ENCODE measurements at regions not wholly inside any gene's neighbourhood (a gene's known extent, or its start where the extent isn't known, plus 50 kb on each side); places are given as distances from the start of the nearest gene placed in this dataset.

DNA sequence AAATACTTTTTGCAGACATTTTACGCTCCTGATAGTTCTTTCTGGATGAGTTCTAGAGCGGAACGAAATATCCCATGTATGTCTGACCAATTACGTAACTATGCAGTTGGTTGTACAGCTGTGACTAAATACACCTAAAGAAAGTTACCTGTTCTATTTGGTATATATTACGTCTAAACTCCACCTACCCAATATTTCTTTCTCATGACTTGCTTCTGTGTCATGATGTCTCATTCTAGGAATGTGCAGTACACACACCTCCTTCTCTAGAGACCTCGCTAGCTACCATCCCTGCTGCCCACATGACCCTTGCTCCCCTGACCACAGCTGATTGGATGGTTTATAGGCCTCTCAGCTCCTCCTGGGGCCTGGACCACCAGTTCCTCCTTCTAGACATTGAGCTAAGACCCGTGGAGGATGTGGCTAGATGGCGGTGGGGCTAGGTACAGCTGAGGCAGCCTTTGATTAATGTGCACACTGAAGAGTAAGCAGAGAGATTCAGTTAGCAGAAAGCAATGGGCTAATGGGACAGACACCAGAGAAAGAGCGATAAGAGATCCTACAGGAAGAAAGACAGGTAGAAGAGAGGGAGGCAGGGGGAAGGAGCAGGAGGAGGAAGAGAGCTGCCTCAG, 422.1 kb downstream of the COG6 start:
- H3K4me1 ChIP-seq: no peaks in the 10 kb centered on the region
- H3K27ac ChIP-seq: no peak overlapping the region
- H3K27me3 ChIP-seq: no peaks in the 10 kb centered on the region
- no peak for DNase-seq
- H3K4me3 ChIP-seq: no peak overlapping the region
- H3K36me3 ChIP-seq: no peaks in the 10 kb centered on the region
- no peaks in the 10 kb centered on the region for H3K9me3 ChIP-seq
- TF ChIP-seq, protein P1, sequence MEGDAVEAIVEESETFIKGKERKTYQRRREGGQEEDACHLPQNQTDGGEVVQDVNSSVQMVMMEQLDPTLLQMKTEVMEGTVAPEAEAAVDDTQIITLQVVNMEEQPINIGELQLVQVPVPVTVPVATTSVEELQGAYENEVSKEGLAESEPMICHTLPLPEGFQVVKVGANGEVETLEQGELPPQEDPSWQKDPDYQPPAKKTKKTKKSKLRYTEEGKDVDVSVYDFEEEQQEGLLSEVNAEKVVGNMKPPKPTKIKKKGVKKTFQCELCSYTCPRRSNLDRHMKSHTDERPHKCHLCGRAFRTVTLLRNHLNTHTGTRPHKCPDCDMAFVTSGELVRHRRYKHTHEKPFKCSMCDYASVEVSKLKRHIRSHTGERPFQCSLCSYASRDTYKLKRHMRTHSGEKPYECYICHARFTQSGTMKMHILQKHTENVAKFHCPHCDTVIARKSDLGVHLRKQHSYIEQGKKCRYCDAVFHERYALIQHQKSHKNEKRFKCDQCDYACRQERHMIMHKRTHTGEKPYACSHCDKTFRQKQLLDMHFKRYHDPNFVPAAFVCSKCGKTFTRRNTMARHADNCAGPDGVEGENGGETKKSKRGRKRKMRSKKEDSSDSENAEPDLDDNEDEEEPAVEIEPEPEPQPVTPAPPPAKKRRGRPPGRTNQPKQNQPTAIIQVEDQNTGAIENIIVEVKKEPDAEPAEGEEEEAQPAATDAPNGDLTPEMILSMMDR (IDR thresholded peaks at IDR 0.05): no peak
- no peak for TF ChIP-seq POLR2A (IDR thresholded peaks at IDR 0.05)

DNA sequence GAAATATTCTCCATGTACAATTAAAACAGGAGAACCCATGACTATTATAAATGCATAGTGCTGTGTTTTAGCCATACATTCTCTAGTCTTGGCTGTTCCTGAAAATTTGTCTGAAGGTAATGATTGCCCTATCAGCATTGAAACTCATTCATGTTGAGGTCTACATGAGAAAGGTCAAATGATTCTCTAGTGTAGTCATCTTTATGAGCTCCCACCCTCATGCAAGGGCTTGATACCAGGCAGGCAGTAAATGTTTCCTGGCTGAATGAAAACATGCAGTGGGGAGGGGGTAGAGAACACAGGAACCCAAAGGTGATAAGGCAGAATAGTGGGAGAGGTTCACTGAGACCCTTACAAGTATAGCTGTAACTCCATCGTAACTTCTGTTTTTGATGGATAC, 424.3 kb downstream of the COG6 start:
- Histone ChIP-seq H3K4me3 (no peak overlapping the region), H3K27ac (no peak overlapping the region), H3K4me1 (no peaks in the 10 kb centered on the region), H3K27me3 (no peaks in the 10 kb centered on the region), H3K9me3 (no peaks in the 10 kb centered on the region), H3K36me3 (no peaks in the 10 kb centered on the region)
- TF ChIP-seq, protein P1 (IDR thresholded peaks at IDR 0.05): no peak
- TF ChIP-seq POLR2A (IDR thresholded peaks at IDR 0.05): no peak
- no peak for DNase-seq

DNA sequence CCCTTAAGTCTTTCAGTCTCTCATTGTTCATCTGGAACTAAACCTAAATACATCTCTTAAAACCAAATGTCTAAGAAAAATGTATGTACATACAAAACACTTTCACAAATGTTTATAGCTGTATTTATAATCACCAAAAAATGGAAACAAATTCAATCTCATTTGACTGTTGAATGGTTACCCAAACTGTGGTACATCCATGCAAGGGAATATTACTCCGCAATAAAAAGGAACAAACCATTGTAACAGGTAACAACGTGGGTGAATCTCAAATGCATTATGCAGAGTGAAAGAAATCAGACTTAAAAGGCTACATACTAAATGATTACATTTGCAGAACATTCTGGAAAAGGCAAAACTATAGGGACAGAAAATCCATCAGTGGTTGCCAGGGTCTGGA, 425.2 kb downstream of the COG6 start:
- Histone ChIP-seq H3K9me3 (no peaks in the 10 kb centered on the region), H3K27ac (no peak overlapping the region), H3K4me3 (no peak overlapping the region), H3K27me3 (no peaks in the 10 kb centered on the region), H3K4me1 (no peaks in the 10 kb centered on the region), H3K36me3 (no peaks in the 10 kb centered on the region)
- TF ChIP-seq POLR2A (IDR thresholded peaks at IDR 0.05): no peak
- TF ChIP-seq, protein P1 (IDR thresholded peaks at IDR 0.05): no peak
- no peak for DNase-seq

DNA sequence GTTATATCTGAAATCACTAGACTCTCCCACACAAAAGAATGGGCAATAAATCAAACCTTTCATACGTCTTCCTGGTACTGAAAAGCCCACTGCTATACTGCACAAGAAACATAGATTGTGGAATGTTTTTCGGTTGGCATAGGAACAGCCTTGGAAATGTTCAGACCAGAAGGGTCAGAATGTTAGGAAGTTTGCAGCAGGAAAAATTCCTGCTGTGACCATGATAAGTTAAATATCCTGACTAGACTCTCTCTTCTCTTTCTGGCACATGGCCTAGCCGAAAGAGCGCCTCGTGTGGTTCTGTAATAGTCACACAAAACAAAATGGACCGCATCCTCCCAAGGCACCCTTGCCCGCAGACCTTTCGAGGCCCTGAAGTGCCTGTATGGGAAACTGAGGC, 427.2 kb downstream of the COG6 start:
- H3K27ac ChIP-seq: no peak overlapping the region

DNA sequence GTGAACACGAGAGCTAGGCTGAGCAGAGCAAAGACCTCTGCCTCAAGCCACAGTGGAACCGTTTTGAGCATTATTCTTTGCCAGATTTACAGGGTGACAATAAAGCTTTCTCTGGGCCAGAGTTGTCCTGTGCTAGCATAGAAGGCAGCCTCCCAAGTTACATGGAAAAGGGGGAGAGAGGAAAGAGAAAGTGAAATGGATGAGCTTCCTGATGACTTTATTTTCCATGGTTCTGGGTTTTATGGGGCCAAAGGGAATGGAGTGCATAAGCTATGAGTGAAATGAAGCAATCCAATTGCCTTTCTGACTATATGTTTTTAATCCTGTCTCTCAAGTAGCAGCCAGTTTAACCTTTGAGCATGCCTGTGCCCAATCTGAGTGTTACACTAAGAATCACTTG, 428.4 kb downstream of the COG6 start:
- Histone ChIP-seq H3K27ac (no peak overlapping the region), H3K36me3 (no peaks in the 10 kb centered on the region), H3K27me3 (no peaks in the 10 kb centered on the region), H3K4me3 (no peak overlapping the region), H3K9me3 (no peaks in the 10 kb centered on the region), H3K4me1 (no peaks in the 10 kb centered on the region)
- no peak for TF ChIP-seq POLR2A (IDR thresholded peaks at IDR 0.05)
- TF ChIP-seq, protein P1 (IDR thresholded peaks at IDR 0.05): no peak
- DNase-seq: no peak

More for the DNA sequence above, 427.2 kb downstream of the COG6 start:
- Histone ChIP-seq H3K36me3 (no peaks in the 10 kb centered on the region), H3K4me1 (no peaks in the 10 kb centered on the region), H3K9me3 (no peaks in the 10 kb centered on the region), H3K4me3 (no peak overlapping the region), H3K27me3 (no peaks in the 10 kb centered on the region)
- no peak for DNase-seq
- TF ChIP-seq, protein P1 (IDR thresholded peaks at IDR 0.05): no peak
- no peak for TF ChIP-seq POLR2A (IDR thresholded peaks at IDR 0.05)

DNA sequence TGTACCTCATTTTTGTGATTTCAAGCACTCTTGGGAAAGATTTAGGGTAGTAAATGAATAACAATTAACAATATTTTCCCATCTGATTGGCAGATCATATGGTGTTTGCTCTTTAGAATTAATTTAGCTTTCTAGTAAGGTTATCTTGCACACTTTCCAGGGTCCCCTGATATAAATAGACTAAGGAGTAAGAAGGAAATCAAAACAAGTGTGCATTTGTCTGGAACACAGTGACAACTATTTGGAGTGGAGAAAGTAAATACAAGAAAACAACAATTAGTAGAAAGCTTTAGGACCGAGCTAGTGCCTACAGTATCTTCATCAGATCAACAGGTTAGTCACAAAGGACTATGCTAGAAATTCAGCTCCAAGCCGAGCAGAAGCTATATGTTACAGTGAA, 429.5 kb downstream of the COG6 start:
- no peak for DNase-seq
- no peak overlapping the region for H3K4me3 ChIP-seq
- H3K4me1 ChIP-seq: no peaks in the 10 kb centered on the region
- H3K36me3 ChIP-seq: no peaks in the 10 kb centered on the region
- TF ChIP-seq, protein P1 (IDR thresholded peaks at IDR 0.05): no peak
- no peak for TF ChIP-seq POLR2A (IDR thresholded peaks at IDR 0.05)
- no peaks in the 10 kb centered on the region for H3K9me3 ChIP-seq
- H3K27ac ChIP-seq: no peak overlapping the region
- H3K27me3 ChIP-seq: no peaks in the 10 kb centered on the region

Data from Peyer's patch (tissue), 4 donors.